Upper lobe of right lung (tissue), 1 donor: ENCODE measurements at regions not wholly inside any gene's neighbourhood (a gene's known extent, or its start where the extent isn't known, plus 50 kb on each side); places are given as distances from the start of the nearest gene placed in this dataset.

ENCODE experiments used
- ATAC-seq: fragments of 200-7000 bp; cut with Tn5 transposase; one replicate; pipeline ENCODE4 v1.9.1; 2020; ENCODE audit warnings: mild to moderate bottlenecking, moderate library complexity
- DNase-seq: peaks from one replicate; pipeline ENCODE4 v3.0.0-alpha.2; 2020
- H3K27ac ChIP-seq: fragments of 200-600 bp; one replicate; pipeline ENCODE4 v1.8.0; 2022
- H3K27me3 ChIP-seq: fragments of 200-600 bp; one replicate; pipeline ENCODE4 v1.8.0; 2022; ENCODE audit warnings: mild to moderate bottlenecking
- H3K36me3 ChIP-seq: fragments of 200-600 bp; one replicate; pipeline ENCODE4 v1.8.0; 2022
- H3K4me1 ChIP-seq: fragments of 200-600 bp; one replicate; pipeline ENCODE4 v1.8.0; 2022
- H3K4me3 ChIP-seq: fragments of 200-600 bp; one replicate; pipeline ENCODE4 v1.8.0; 2022; ENCODE audit warnings: mild to moderate bottlenecking
- H3K9me3 ChIP-seq: fragments of 200-600 bp; one replicate; pipeline ENCODE4 v1.8.0; 2022
- intact Hi-C: fragments of 100-400 bp; cut with DNase I; formaldehyde crosslinking; loops from one replicate; pipeline ENCODE4 v1.11.0; 2022
- TF ChIP-seq, protein P1 (sequence below): fragments of 200-600 bp; IDR thresholded peaks from one replicate; pipeline ENCODE4 v1.8.0; 2022; ENCODE audit warnings: antibody characterized with exemption
- donor health status: DM: no; HTN: yes; CAD: no; lungs with severe emphysema.

DNA sequence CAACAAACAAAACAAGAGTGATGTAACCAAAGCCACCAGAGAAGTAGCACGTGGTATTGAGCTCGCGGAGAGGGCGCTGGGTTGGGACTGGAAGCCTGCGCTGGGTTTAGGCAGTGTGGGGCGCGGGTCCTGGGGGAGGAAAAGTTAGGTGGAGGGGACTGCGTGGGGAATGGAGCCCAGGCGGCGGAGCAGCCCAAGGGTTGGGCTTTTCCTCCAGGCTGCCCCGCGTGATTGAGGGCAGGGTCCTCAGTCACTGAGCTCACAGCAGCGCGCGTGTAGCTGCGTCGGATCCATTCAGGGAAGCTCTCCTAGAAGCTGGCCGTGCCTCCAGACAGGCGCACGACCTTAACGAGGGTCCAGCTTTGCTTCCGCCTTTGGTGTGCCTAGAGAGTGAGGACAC lies 357.4 kb downstream of the GALR1 start:
- intact Hi-C loops: no loop called here
- DNase-seq: no peak
- TF ChIP-seq, protein P1, sequence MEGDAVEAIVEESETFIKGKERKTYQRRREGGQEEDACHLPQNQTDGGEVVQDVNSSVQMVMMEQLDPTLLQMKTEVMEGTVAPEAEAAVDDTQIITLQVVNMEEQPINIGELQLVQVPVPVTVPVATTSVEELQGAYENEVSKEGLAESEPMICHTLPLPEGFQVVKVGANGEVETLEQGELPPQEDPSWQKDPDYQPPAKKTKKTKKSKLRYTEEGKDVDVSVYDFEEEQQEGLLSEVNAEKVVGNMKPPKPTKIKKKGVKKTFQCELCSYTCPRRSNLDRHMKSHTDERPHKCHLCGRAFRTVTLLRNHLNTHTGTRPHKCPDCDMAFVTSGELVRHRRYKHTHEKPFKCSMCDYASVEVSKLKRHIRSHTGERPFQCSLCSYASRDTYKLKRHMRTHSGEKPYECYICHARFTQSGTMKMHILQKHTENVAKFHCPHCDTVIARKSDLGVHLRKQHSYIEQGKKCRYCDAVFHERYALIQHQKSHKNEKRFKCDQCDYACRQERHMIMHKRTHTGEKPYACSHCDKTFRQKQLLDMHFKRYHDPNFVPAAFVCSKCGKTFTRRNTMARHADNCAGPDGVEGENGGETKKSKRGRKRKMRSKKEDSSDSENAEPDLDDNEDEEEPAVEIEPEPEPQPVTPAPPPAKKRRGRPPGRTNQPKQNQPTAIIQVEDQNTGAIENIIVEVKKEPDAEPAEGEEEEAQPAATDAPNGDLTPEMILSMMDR: no peak

DNA sequence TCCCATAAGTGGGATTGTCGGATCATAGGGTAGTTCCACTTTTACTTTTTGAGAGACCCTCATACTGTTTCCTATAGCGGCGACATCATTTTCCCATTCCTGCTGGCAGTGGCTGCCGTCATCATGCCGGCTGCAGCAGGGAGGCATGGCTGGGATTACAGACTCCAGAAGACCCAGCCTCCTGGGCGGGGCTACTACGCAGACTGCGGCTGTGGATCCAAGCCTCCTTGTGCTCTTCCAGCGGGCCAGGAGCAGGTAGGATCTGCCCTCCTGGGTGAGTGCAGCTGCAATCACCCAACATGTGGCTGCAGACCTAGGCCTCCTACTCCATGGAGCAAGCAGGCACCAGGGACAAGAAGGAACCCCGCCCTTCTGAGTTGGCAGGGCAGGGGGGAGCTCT lies 359.2 kb downstream of the GALR1 start:
- Histone ChIP-seq H3K27me3 (peaks cover 3% of the 10 kb centered on the region), H3K9me3 (no peaks in the 10 kb centered on the region), H3K36me3 (no peaks in the 10 kb centered on the region), H3K4me3 (no peak overlapping the region), H3K4me1 (no peaks in the 10 kb centered on the region), H3K27ac (no peak overlapping the region)
- no peak for DNase-seq
- intact Hi-C loops: no loop called here
- ATAC-seq: no peak
- TF ChIP-seq, protein P1: no peak

More for the DNA sequence above, 357.4 kb downstream of the GALR1 start:
- peak; percentile 26 for ATAC-seq
- Histone ChIP-seq H3K4me1 (no peaks in the 10 kb centered on the region), H3K36me3 (no peaks in the 10 kb centered on the region), H3K27ac (no peak overlapping the region), H3K27me3 (no peaks in the 10 kb centered on the region), H3K4me3 (no peak overlapping the region), H3K9me3 (no peaks in the 10 kb centered on the region)

DNA sequence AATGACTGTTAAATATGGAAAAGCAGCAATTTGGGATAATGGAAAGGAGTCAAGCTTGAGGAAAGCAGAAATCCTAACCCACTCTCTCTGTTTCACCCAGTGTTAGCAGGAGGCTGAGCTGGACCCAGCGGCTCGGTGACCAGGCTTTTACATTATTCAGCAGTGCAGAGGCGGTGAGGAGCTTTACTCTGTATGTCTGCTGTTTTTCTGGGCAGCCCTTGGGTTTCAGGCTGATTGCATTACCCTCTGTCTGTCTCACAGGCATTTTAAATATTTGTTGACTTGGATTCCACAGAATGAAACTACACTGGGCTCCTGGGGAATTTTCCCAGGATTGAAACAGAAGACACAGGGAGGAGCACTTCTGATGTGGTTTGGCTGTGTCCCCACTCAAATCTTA lies 368.0 kb downstream of the GALR1 start:
- DNase-seq (no peak), ATAC-seq (no peak)
- Histone ChIP-seq H3K36me3 (no peaks in the 10 kb centered on the region), H3K9me3 (no peaks in the 10 kb centered on the region), H3K4me1 (no peaks in the 10 kb centered on the region), H3K27ac (no peak overlapping the region), H3K4me3 (no peak overlapping the region), H3K27me3 (peaks cover 3% of the 10 kb centered on the region)
- intact Hi-C loops: no loop called here
- TF ChIP-seq, protein P1: no peak

DNA sequence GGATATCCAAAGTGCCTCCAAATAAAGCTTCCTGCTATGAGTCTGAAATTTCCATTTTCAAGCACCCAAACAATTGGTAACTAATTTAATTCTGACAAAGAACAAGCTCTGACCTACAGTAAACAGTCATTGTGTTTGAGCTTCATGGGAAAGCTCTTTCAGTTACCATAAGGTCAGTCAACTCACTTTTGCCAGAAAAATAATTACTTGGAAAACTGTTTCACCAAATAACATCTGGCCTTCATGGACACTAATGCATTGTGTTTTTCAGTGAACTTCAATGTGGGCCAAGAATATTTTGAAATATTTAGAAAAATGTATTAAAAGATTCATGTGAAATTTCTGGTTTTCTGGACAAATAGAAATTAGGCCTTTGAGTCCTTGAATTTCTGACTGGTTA lies 369.9 kb downstream of the GALR1 start:
- intact Hi-C loops: no loop called here
- no peaks in the 10 kb centered on the region for H3K4me1 ChIP-seq
- no peak overlapping the region for H3K4me3 ChIP-seq
- H3K9me3 ChIP-seq: no peaks in the 10 kb centered on the region
- ATAC-seq (no peak), DNase-seq (no peak)
- H3K27me3 ChIP-seq: no peaks in the 10 kb centered on the region
- TF ChIP-seq, protein P1: no peak
- no peak overlapping the region for H3K27ac ChIP-seq
- H3K36me3 ChIP-seq: no peaks in the 10 kb centered on the region

DNA sequence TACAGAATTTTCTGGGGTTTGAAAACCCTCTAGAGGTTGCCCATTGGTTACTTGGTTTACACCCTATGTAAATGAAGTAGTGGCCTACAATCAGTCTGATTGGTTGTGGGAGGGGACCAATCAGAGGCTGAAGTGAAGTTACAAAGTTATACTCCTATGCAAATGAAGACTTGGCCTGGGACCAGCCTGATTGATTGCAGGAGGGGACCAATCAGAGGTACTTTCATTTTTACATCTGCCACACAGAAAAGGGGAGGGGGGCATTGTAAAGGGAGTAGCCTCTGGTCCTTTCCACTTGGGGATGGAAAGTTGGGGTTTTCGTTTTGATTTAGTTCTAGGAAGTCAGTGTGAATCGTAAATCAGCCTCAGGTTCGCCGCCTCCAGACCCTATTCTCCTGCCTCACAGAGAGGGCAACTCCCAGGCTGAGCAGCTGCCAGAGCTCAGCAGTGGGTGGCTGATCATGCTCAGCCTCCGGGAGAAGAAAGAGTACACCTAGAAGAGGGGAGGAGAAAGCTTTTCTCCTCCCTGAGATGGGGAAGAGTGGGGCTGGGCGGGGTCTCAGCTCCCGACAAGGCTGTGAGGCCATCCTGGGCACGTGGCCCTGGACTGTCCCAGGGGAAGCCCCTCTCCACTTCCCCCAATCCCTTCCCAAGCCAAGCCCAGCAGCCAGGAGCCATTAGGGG lies 372.5 kb downstream of the GALR1 start:
- Histone ChIP-seq H3K36me3 (no peaks in the 10 kb centered on the region), H3K9me3 (no peaks in the 10 kb centered on the region), H3K27ac (no peak overlapping the region), H3K4me3 (no peak overlapping the region), H3K27me3 (no peaks in the 10 kb centered on the region), H3K4me1 (no peaks in the 10 kb centered on the region)
- TF ChIP-seq, protein P1: no peak
- peak; percentile 25 for ATAC-seq
- intact Hi-C loops: no loop called here
- no peak for DNase-seq

DNA sequence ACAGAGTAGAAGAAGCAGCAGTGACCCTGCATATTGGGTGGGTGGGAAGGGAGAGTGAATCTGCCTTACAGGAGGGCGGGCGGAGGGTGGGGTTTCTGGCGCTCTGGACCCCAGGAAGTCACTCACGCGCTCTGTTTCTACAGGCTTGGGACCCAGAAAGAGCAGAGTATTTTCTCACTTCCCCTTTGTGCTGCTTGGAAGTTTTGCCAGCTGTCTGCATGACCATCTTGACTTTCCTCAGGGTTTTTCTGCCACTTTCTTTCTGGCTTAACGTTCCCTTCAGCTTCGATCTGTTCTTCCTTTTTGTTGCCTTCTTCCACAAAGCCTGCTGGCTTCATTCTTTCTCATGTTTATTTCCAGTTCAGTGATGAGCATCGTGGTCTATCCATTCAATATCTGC lies 383.1 kb downstream of the GALR1 start:
- H3K27me3 ChIP-seq: no peaks in the 10 kb centered on the region
- DNase-seq (no peak), ATAC-seq (no peak)
- TF ChIP-seq, protein P1: no peak
- H3K27ac ChIP-seq: no peak overlapping the region
- no peaks in the 10 kb centered on the region for H3K36me3 ChIP-seq
- intact Hi-C loops: no loop called here
- H3K4me3 ChIP-seq: no peak overlapping the region
- no peaks in the 10 kb centered on the region for H3K9me3 ChIP-seq
- no peaks in the 10 kb centered on the region for H3K4me1 ChIP-seq
